Astrocyte of the cerebellum (primary cell): ENCODE measurements at regions not wholly inside any gene's neighbourhood (a gene's known extent, or its start where the extent isn't known, plus 50 kb on each side); places are given as distances from the start of the nearest gene placed in this dataset.

Experiments used
- DNase-seq: peaks from one replicate; pipeline ENCODE4 v3.0.0-alpha.2; 2011; ENCODE audit warnings: low read depth
- H3K4me3 ChIP-seq: 2 replicates; pipeline ENCODE4 v1.5.1; 2011; ENCODE audit warnings: mild to moderate bottlenecking, low read depth, low read length, moderate library complexity
- CTCF ChIP-seq: IDR thresholded peaks from 2 replicates; pipeline ENCODE4 v1.5.1; 2012; ENCODE audit warnings: low read length, low read depth, moderate library complexity, mild to moderate bottlenecking; ENCODE audit errors: missing control alignments
- in situ Hi-C: cut with HindIII; loops from 2 replicates; pipeline ENCODE4 v1.10.0; 2017; ENCODE audit warnings: low sequenced_read_pairs

GRCh38 chr9:89928521-89929275, 323.9 kb downstream of the GADD45G start:
- H3K4me3 ChIP-seq = no peak overlapping the region
- in situ Hi-C loops = loop anchor here (5.0 kb wide), 1 partner anchor 64 kb away; no protein-coding TSS in a partner anchor
- DNase-seq = no peak
- no peak for TF ChIP-seq CTCF

GRCh38 chr9:89929315-89929672, 324.5 kb downstream of the GADD45G start:
- in situ Hi-C loops = loop anchor here (5.0 kb wide), 1 partner anchor 63 kb away; no protein-coding TSS in a partner anchor
- TF ChIP-seq CTCF = no peak
- H3K4me3 ChIP-seq = no peak overlapping the region
- no peak for DNase-seq

GRCh38 chr9:89929673-89930480, 325.1 kb downstream of the GADD45G start:
- no peak for DNase-seq
- in situ Hi-C loops = loop anchor here (5.0 to 10.0 kb wide), 2 partner anchors 62 to 615 kb away; partner anchors contain the start of genes CKS2 and SECISBP2
- H3K4me3 ChIP-seq = no peak overlapping the region
- no peak for TF ChIP-seq CTCF

- H3K4me3 ChIP-seq = no peak overlapping the region
- no peak for TF ChIP-seq CTCF
- no peak for DNase-seq
- in situ Hi-C loops = loop anchor here (10.0 kb wide), 1 partner anchor 619 kb away; the partner anchor contains the start of genes CKS2 and SECISBP2
Observed at GRCh38 chr9:89933578-89933977, 328.8 kb downstream of the GADD45G start.

- TF ChIP-seq CTCF = no peak
Observed at GRCh38 chr9:89935115-89935514, 330.3 kb downstream of the GADD45G start.

GRCh38 chr9:89935801-89936200, 331.0 kb downstream of the GADD45G start:
- no peak overlapping the region for H3K4me3 ChIP-seq
- in situ Hi-C loops = loop anchor here (10.0 kb wide), 1 partner anchor 621 kb away; the partner anchor contains the start of genes CKS2 and SECISBP2
- TF ChIP-seq CTCF = no peak
- DNase-seq = no peak

More at GRCh38 chr9:89935115-89935514, 330.3 kb downstream of the GADD45G start:
- DNase-seq = no peak
- no peak overlapping the region for H3K4me3 ChIP-seq
- in situ Hi-C loops = loop anchor here (10.0 kb wide), 1 partner anchor 620 kb away; the partner anchor contains the start of genes CKS2 and SECISBP2
